Neuronal stem cell (in vitro differentiated cells): ENCODE measurements at regions not wholly inside any gene's neighbourhood (a gene's known extent, or its start where the extent isn't known, plus 50 kb on each side); places are given as distances from the start of the nearest gene placed in this dataset.

Experiments
- DNase-seq: peaks from one replicate; pipeline ENCODE4 v3.0.0-alpha.2; 2013; ENCODE audit warnings: low spot score
- H2AFZ ChIP-seq: one replicate; pipeline ENCODE4 v1.6.1; 2013; ENCODE audit warnings: mild to moderate bottlenecking, low read length, inconsistent platforms
- H2AK5ac ChIP-seq: 2 replicates; pipeline ENCODE4 v1.6.1; 2013; ENCODE audit warnings: low read depth, mild to moderate bottlenecking, inconsistent platforms, low read length, moderate library complexity, mixed read lengths
- H2BK120ac ChIP-seq: 2 replicates; pipeline ENCODE4 v1.6.1; 2013; ENCODE audit warnings: low read depth, mild to moderate bottlenecking, inconsistent platforms, low read length, moderate library complexity, mixed read lengths
- H2BK12ac ChIP-seq: one replicate; pipeline ENCODE4 v1.6.1; 2013; ENCODE audit warnings: low read length, inconsistent platforms
- H2BK15ac ChIP-seq: 2 replicates; pipeline ENCODE4 v1.6.1; 2013; ENCODE audit warnings: mild to moderate bottlenecking, low read length, inconsistent platforms, mixed read lengths
- H2BK5ac ChIP-seq: one replicate; pipeline ENCODE4 v1.6.1; 2013; ENCODE audit warnings: inconsistent platforms, mild to moderate bottlenecking, low read length, moderate library complexity
- H3K14ac ChIP-seq: one replicate; pipeline ENCODE4 v1.6.1; 2013; ENCODE audit warnings: low read length, inconsistent platforms
- H3K18ac ChIP-seq: 2 replicates; pipeline ENCODE4 v1.6.1; 2013; ENCODE audit warnings: low read length, inconsistent platforms
- H3K23ac ChIP-seq: 2 replicates; pipeline ENCODE4 v1.6.1; 2013; ENCODE audit warnings: low read depth, mild to moderate bottlenecking, mixed read lengths, low read length, inconsistent platforms; ENCODE audit not compliant: poor library complexity
- H3K27ac ChIP-seq: replicated peaks from 3 replicates; pipeline ENCODE4 v1.5.1; 2013; ENCODE audit warnings: low read length, inconsistent platforms
- H3K27me3 ChIP-seq, 3 experiments: 2 replicates each; pipeline ENCODE4 v1.6.1; 2013; ENCODE audit warnings: low read length in 3 of 3, mild to moderate bottlenecking in 2 of 3, inconsistent platforms in 1 of 3, low read depth in 1 of 3, mixed read lengths in 1 of 3, moderate library complexity in 1 of 3; ENCODE audit not compliant: control insufficient read depth in 3 of 3, insufficient read depth in 3 of 3
- H3K36me3 ChIP-seq, 2 donors: replicated peaks in 1 of 2; 2 replicates each; pipeline ENCODE4 v1.6.1; 2013; ENCODE audit warnings: low read length in 2 of 2; ENCODE audit not compliant: control insufficient read depth in 2 of 2, insufficient read depth in 2 of 2
- H3K4ac ChIP-seq: 2 replicates; pipeline ENCODE4 v1.6.1; 2013; ENCODE audit warnings: inconsistent platforms, mild to moderate bottlenecking, low read length, moderate library complexity
- H3K4me1 ChIP-seq, 2 donors: 1 replicate in 1 of 2; 2 replicates in 1 of 2; pipeline ENCODE4 v1.6.1; 2013; ENCODE audit warnings: low read length in 2 of 2, low read depth in 1 of 2; ENCODE audit not compliant: control insufficient read depth in 2 of 2, insufficient read depth in 1 of 2
- H3K4me2 ChIP-seq: one replicate; pipeline ENCODE4 v1.6.1; 2013; ENCODE audit warnings: mild to moderate bottlenecking, low read length, inconsistent platforms; ENCODE audit not compliant: insufficient read depth, poor library complexity, severe bottlenecking
- H3K4me3 ChIP-seq, 2 donors: 2 replicates each; pipeline ENCODE4 v1.5.1; 2013; ENCODE audit warnings: low read length in 2 of 2, mild to moderate bottlenecking in 2 of 2, inconsistent platforms in 1 of 2, moderate library complexity in 1 of 2
- H3K79me1 ChIP-seq: one replicate; pipeline ENCODE4 v1.6.1; 2013; ENCODE audit warnings: low read depth, mild to moderate bottlenecking, inconsistent platforms, low read length, moderate library complexity
- H3K9ac ChIP-seq: one replicate; pipeline ENCODE4 v1.6.1; 2013; ENCODE audit warnings: mild to moderate bottlenecking, low read depth, low read length, inconsistent platforms; ENCODE audit not compliant: poor library complexity
- H3K9me3 ChIP-seq, 2 donors: replicated peaks in 1 of 2; 2 replicates each; pipeline versions ENCODE3 to v1.6.1; 2013; ENCODE audit warnings: low read length in 2 of 2, mild to moderate bottlenecking in 2 of 2, inconsistent platforms in 1 of 2, low read depth in 1 of 2, mixed read lengths in 1 of 2, moderate library complexity in 1 of 2; ENCODE audit not compliant: control insufficient read depth in 2 of 2, insufficient read depth in 1 of 2
- H4K8ac ChIP-seq: one replicate; pipeline ENCODE4 v1.6.1; 2013; ENCODE audit warnings: low read depth, mild to moderate bottlenecking, inconsistent platforms, low read length, moderate library complexity
- H4K91ac ChIP-seq: one replicate; pipeline ENCODE4 v1.6.1; 2013; ENCODE audit warnings: low read length, low read depth, mild to moderate bottlenecking, inconsistent platforms; ENCODE audit not compliant: poor library complexity
- WGBS, 2 donors: extraction: QIAGEN DNeasy Blood & Tissue Kit; methylation state at CpG; one replicate each; pipeline ENCODE4 v1.1.7; 2013; ENCODE audit warnings: missing lambda C conversion rate in 2 of 2, mixed read lengths in 1 of 2; ENCODE audit not compliant: insufficient read length in 2 of 2, insufficient replicate concordance in 1 of 2; ENCODE audit errors: extremely low coverage in 2 of 2; 5-methylcytosine and 5-hydroxymethylcytosine counted together

GRCh38 chr7:131931370-131931769, 374.9 kb upstream of the PODXL start:
- no peak overlapping the region for H3K4ac ChIP-seq
- no peak overlapping the region for H3K4me3 ChIP-seq
- no peak overlapping the region for H2AK5ac ChIP-seq
- H2AFZ ChIP-seq, result no peak overlapping the region
- DNase-seq, result no peak
- no peak overlapping the region for H3K27ac ChIP-seq
- H3K4me2 ChIP-seq, result no peak overlapping the region
- no peak overlapping the region for H3K18ac ChIP-seq
- no peaks in the 10 kb centered on the region for H3K36me3 ChIP-seq
- H2BK5ac ChIP-seq, result no peak overlapping the region
- WGBS, 2 donors, result no CpG with 5 or more reads among the region's 5 CpGs
- no peaks in the 10 kb centered on the region for H3K27me3 ChIP-seq
- H2BK15ac ChIP-seq, result no peak overlapping the region
- H4K91ac ChIP-seq, result no peak overlapping the region
- H3K14ac ChIP-seq, result no peak overlapping the region
- H2BK12ac ChIP-seq, result no peak overlapping the region
- H3K23ac ChIP-seq, result no peak overlapping the region
- peaks cover 0 to 3% of the 10 kb centered on the region in 2 donors for H3K4me1 ChIP-seq
- no peak overlapping the region for H2BK120ac ChIP-seq
- H3K79me1 ChIP-seq, result no peaks in the 10 kb centered on the region
- H3K9ac ChIP-seq, result no peak overlapping the region
- no peaks in the 10 kb centered on the region for H3K9me3 ChIP-seq
- no peak overlapping the region for H4K8ac ChIP-seq

- no peak overlapping the region for H3K18ac ChIP-seq
- no peaks in the 10 kb centered on the region for H3K9me3 ChIP-seq
- H2BK12ac ChIP-seq, result no peak overlapping the region
- H2AK5ac ChIP-seq, result no peak overlapping the region
- no peak overlapping the region for H2AFZ ChIP-seq
- no peaks in the 10 kb centered on the region for H3K79me1 ChIP-seq
- no peaks in the 10 kb centered on the region for H3K27me3 ChIP-seq
- H3K27ac ChIP-seq, result no peak overlapping the region
- no peak overlapping the region for H3K4ac ChIP-seq
- H4K8ac ChIP-seq, result no peak overlapping the region
- no peaks in the 10 kb centered on the region for H3K36me3 ChIP-seq
- H2BK5ac ChIP-seq, result no peak overlapping the region
- no peak for DNase-seq
- peaks cover 0 to 3% of the 10 kb centered on the region in 2 donors for H3K4me1 ChIP-seq
- no peak overlapping the region for H3K23ac ChIP-seq
- H3K14ac ChIP-seq, result no peak overlapping the region
- no peak overlapping the region for H3K4me2 ChIP-seq
- H4K91ac ChIP-seq, result no peak overlapping the region
- no peak overlapping the region for H2BK15ac ChIP-seq
- H3K4me3 ChIP-seq, result no peak overlapping the region
- H2BK120ac ChIP-seq, result no peak overlapping the region
- H3K9ac ChIP-seq, result no peak overlapping the region
Observed at GRCh38 chr7:131929632-131930031, 373.2 kb upstream of the PODXL start.

- Histone ChIP-seq H3K4me2 (no peak overlapping the region), H2AFZ (no peak overlapping the region), H3K23ac (no peak overlapping the region), H3K4me1 (peaks cover 0 to 3% of the 10 kb centered on the region in 2 donors), H3K18ac (no peak overlapping the region), H2BK12ac (no peak overlapping the region), H3K36me3 (no peaks in the 10 kb centered on the region), H3K4ac (no peak overlapping the region), H2AK5ac (peak overlapping the region; percentile 17), H4K8ac (no peak overlapping the region), H3K14ac (no peak overlapping the region), H3K9me3 (no peaks in the 10 kb centered on the region), H3K9ac (no peak overlapping the region), H3K27ac (no peak overlapping the region), H3K79me1 (no peaks in the 10 kb centered on the region), H2BK5ac (no peak overlapping the region), H2BK15ac (no peak overlapping the region), H3K27me3 (no peaks in the 10 kb centered on the region), H4K91ac (no peak overlapping the region), H2BK120ac (peak overlapping the region; percentile 10), H3K4me3 (no peak overlapping the region)
- no peak for DNase-seq
- no CpG with 5 or more reads among the region's 12 CpGs for WGBS, 2 donors
Observed at GRCh38 chr7:131927770-131928423, 371.5 kb upstream of the PODXL start.

- H3K27me3 ChIP-seq, result no peaks in the 10 kb centered on the region
Observed at GRCh38 chr7:131925636-131926035, 369.2 kb upstream of the PODXL start.

More at GRCh38 chr7:131925636-131926035, 369.2 kb upstream of the PODXL start:
- H3K9me3 ChIP-seq, result no peaks in the 10 kb centered on the region
- no peak overlapping the region for H2BK5ac ChIP-seq
- no peak overlapping the region for H4K8ac ChIP-seq
- no peaks in the 10 kb centered on the region for H3K79me1 ChIP-seq
- H3K4ac ChIP-seq, result no peak overlapping the region
- H3K23ac ChIP-seq, result no peak overlapping the region
- H3K18ac ChIP-seq, result no peak overlapping the region
- H2AFZ ChIP-seq, result no peak overlapping the region
- H3K14ac ChIP-seq, result no peak overlapping the region
- H3K4me1 ChIP-seq, result peaks cover 0 to 3% of the 10 kb centered on the region in 2 donors
- H3K4me2 ChIP-seq, result no peak overlapping the region
- H2BK15ac ChIP-seq, result no peak overlapping the region
- H3K4me3 ChIP-seq, result no peak overlapping the region
- no peaks in the 10 kb centered on the region for H3K36me3 ChIP-seq
- H3K9ac ChIP-seq, result no peak overlapping the region
- H2BK12ac ChIP-seq, result no peak overlapping the region
- no peak overlapping the region for H2BK120ac ChIP-seq
- no peak overlapping the region for H3K27ac ChIP-seq
- H2AK5ac ChIP-seq, result no peak overlapping the region
- no peak for DNase-seq
- H4K91ac ChIP-seq, result no peak overlapping the region
